IMR-90 (cell line): ENCODE measurements at regions not wholly inside any gene's neighbourhood (a gene's known extent, or its start where the extent isn't known, plus 50 kb on each side); places are given as distances from the start of the nearest gene placed in this dataset.

Source experiments
- ATAC-seq: fragments of 200-7000 bp; cut with Tn5 transposase; 2 replicates; pipeline ENCODE4 v1.9.1; 2020; ENCODE audit warnings: low read depth, mild to moderate bottlenecking, moderate library complexity
- BruUV-seq: library from RNA; stranded (reverse); fragments of 400-500 nt; replicated peaks from 2 replicates; lab custom pipeline; 2021; lab: Mats Ljungman, UMichigan
- CTCF ChIA-PET: fragments of 300-600 bp; formaldehyde crosslinking; extraction: SDS; loops from one replicate; lab custom pipeline; 2021; ENCODE audit warnings: antibody characterized with exemption; lab: Yijun Ruan, JAX
- POLR2A ChIA-PET: fragments of 300-600 bp; sonication (Branson Sonifier 250); formaldehyde crosslinking; loops from one replicate; lab custom pipeline; 2022; ENCODE audit warnings: antibody characterized with exemption; ENCODE audit not compliant: unreplicated experiment; lab: Charles Lee
- DNase-seq: peaks from one replicate; pipeline ENCODE4 v3.0.0; 2013
- H2AFZ ChIP-seq: replicated peaks from 2 replicates; pipeline ENCODE3; 2013; ENCODE audit warnings: low read length, mild to moderate bottlenecking; ENCODE audit not compliant: poor library complexity
- H2AK5ac ChIP-seq: 2 replicates; pipeline ENCODE4 v1.6.1; 2013; ENCODE audit warnings: low read depth, low read length, inconsistent platforms
- H2AK9ac ChIP-seq: replicated peaks from 2 replicates; pipeline ENCODE3; 2013; ENCODE audit warnings: mild to moderate bottlenecking, low read depth, low read length, moderate library complexity; ENCODE audit not compliant: poor library complexity
- H2BK120ac ChIP-seq: 2 replicates; pipeline ENCODE4 v1.6.1; 2013; ENCODE audit warnings: low read depth, low read length, inconsistent platforms
- H2BK15ac ChIP-seq: 3 replicates; pipeline ENCODE4 v1.6.1; 2013; ENCODE audit warnings: low read depth, low read length, inconsistent platforms
- H2BK20ac ChIP-seq: 2 replicates; pipeline ENCODE4 v1.6.1; 2013; ENCODE audit warnings: low read depth, mild to moderate bottlenecking, inconsistent platforms, low read length, moderate library complexity
- H2BK5ac ChIP-seq: 2 replicates; pipeline ENCODE4 v1.6.1; 2013; ENCODE audit warnings: mild to moderate bottlenecking, low read depth, low read length, inconsistent platforms; ENCODE audit not compliant: poor library complexity, severe bottlenecking
- H3K14ac ChIP-seq: replicated peaks from 2 replicates; pipeline ENCODE4 v1.6.1; 2013; ENCODE audit warnings: low read depth, low read length, inconsistent platforms
- H3K18ac ChIP-seq: 2 replicates; pipeline ENCODE4 v1.6.1; 2013; ENCODE audit warnings: low read depth, low read length, control low read depth
- H3K23ac ChIP-seq: 2 replicates; pipeline ENCODE4 v1.6.1; 2013; ENCODE audit warnings: low read depth, low read length, inconsistent platforms
- H3K27ac ChIP-seq: 2 replicates; pipeline ENCODE4 v1.5.1; 2013; ENCODE audit warnings: mild to moderate bottlenecking, control low read depth, low read length; ENCODE audit not compliant: insufficient read depth
- H3K27me3 ChIP-seq: 2 replicates; pipeline ENCODE4 v1.6.1; 2013; ENCODE audit warnings: low read length; ENCODE audit not compliant: control insufficient read depth, insufficient read depth
- H3K36me3 ChIP-seq: 2 replicates; pipeline ENCODE4 v1.6.1; 2013; ENCODE audit warnings: low read length, mixed read lengths; ENCODE audit not compliant: control insufficient read depth, insufficient read depth
- H3K4ac ChIP-seq: 2 replicates; pipeline ENCODE4 v1.6.1; 2013; ENCODE audit warnings: low read depth, low read length, inconsistent platforms
- H3K4me1 ChIP-seq: 2 replicates; pipeline ENCODE4 v1.6.1; 2013; ENCODE audit warnings: low read length, mixed read lengths; ENCODE audit not compliant: control insufficient read depth, insufficient read depth
- H3K4me2 ChIP-seq: 2 replicates; pipeline ENCODE4 v1.6.1; 2013; ENCODE audit warnings: low read depth, mild to moderate bottlenecking, control low read depth, low read length, moderate library complexity
- H3K4me3 ChIP-seq: 2 replicates; pipeline ENCODE4 v1.5.1; 2013; ENCODE audit warnings: low read depth, mild to moderate bottlenecking, control low read depth, low read length, moderate library complexity; ENCODE audit not compliant: insufficient read depth
- H3K56ac ChIP-seq: 2 replicates; pipeline ENCODE4 v1.6.1; 2013; ENCODE audit warnings: low read length, inconsistent platforms; ENCODE audit not compliant: insufficient read depth; ENCODE audit errors: extremely low read depth
- H3K79me1 ChIP-seq, 2 experiments: 2 replicates each; pipeline ENCODE4 v1.6.1; 2013; ENCODE audit warnings: low read length in 2 of 2, inconsistent platforms in 1 of 2, low read depth in 1 of 2
- H3K9ac ChIP-seq: 2 replicates; pipeline ENCODE4 v1.6.1; 2013; ENCODE audit warnings: low read depth, low read length, control low read depth
- H3K9me1 ChIP-seq: 2 replicates; pipeline ENCODE4 v1.6.1; 2013; ENCODE audit warnings: low read length, inconsistent platforms; ENCODE audit not compliant: insufficient read depth
- H3K9me3 ChIP-seq: 2 replicates; pipeline ENCODE4 v1.6.1; 2013; ENCODE audit warnings: low read length; ENCODE audit not compliant: control insufficient read depth, insufficient read depth
- H4K20me1 ChIP-seq: 2 replicates; pipeline ENCODE4 v1.6.1; 2013; ENCODE audit warnings: low read length, inconsistent platforms; ENCODE audit not compliant: insufficient read depth
- H4K5ac ChIP-seq: 2 replicates; pipeline ENCODE4 v1.6.1; 2013; ENCODE audit warnings: mild to moderate bottlenecking, low read depth, low read length, control low read depth
- H4K8ac ChIP-seq, 2 experiments: 2 replicates each; pipeline ENCODE4 v1.6.1; 2013; ENCODE audit warnings: low read depth in 2 of 2, low read length in 2 of 2, control low read depth in 1 of 2, inconsistent platforms in 1 of 2
- H4K91ac ChIP-seq: 2 replicates; pipeline ENCODE4 v1.6.1; 2013; ENCODE audit warnings: low read depth, low read length, inconsistent platforms; ENCODE audit not compliant: insufficient read depth
- CTCF ChIP-seq: conservative IDR thresholded peaks from 2 replicates; pipeline ENCODE4 v1.5.1; 2012; ENCODE audit warnings: mild to moderate bottlenecking, low read depth, low read length, improper control_type of control experiment
- FOS ChIP-seq: fragments of 150-350 bp; IDR thresholded peaks from 2 replicates; pipeline ENCODE4 v1.6.1; 2016; ENCODE audit warnings: low read depth, low read length
- MAFK ChIP-seq: IDR thresholded peaks from 2 replicates; pipeline ENCODE4 v1.6.1; 2012; ENCODE audit warnings: low read depth, low read length, improper control_type of control experiment
- MAZ ChIP-seq: IDR thresholded peaks from 2 replicates; pipeline ENCODE4 v1.6.1; 2012; ENCODE audit warnings: low read depth, mild to moderate bottlenecking, low read length, improper control_type of control experiment, moderate library complexity, borderline replicate concordance
- POLR2A ChIP-seq: IDR thresholded peaks from 2 replicates; pipeline ENCODE4 v1.6.1; 2012; ENCODE audit warnings: mild to moderate bottlenecking, low read depth, low read length
- RAD21 ChIP-seq: IDR thresholded peaks from 2 replicates; pipeline ENCODE4 v1.6.1; 2012; ENCODE audit warnings: low read length, improper control_type of control experiment
- RCOR1 ChIP-seq: IDR thresholded peaks from 2 replicates; pipeline ENCODE4 v1.6.1; 2012; ENCODE audit warnings: mild to moderate bottlenecking, low read length, improper control_type of control experiment; ENCODE audit not compliant: insufficient replicate concordance
- SMC3 ChIP-seq: fragments of 150-350 bp; IDR thresholded peaks from 2 replicates; pipeline ENCODE4 v1.6.1; 2016; ENCODE audit warnings: low read depth, mild to moderate bottlenecking, antibody characterized with exemption, low read length, moderate library complexity
- USF2 ChIP-seq: fragments of 150-350 bp; IDR thresholded peaks from 2 replicates; pipeline ENCODE4 v1.6.1; 2017; ENCODE audit warnings: mild to moderate bottlenecking, antibody characterized with exemption, low read length, low read depth
- WGBS, 2 experiments: methylation state at CpG; one replicate each; pipeline versions ENCODE4 v1.1.5 to v1.1.7; 2013; ENCODE audit warnings: missing lambda C conversion rate in 2 of 2; ENCODE audit not compliant: insufficient read length in 1 of 2; ENCODE audit errors: extremely low coverage in 2 of 2; 5-methylcytosine and 5-hydroxymethylcytosine counted together
- dilution Hi-C: fragments of 300-500 bp; cut with HindIII; formaldehyde crosslinking; loops from one replicate; pipeline ENCODE4 v1.14.3; 2018; ENCODE audit warnings: low sequenced_read_pairs; ENCODE audit not compliant: unreplicated experiment
- in situ Hi-C: fragments of 300-500 bp; cut with MboI; formaldehyde crosslinking; loops from 3 replicates; pipeline ENCODE4 v1.14.3; 2019; ENCODE audit warnings: low sequenced_read_pairs, inconsistent platforms, mixed read lengths
- intact Hi-C: fragments of 100-400 bp; cut with micrococcal nuclease; formaldehyde crosslinking; loops from 2 replicates; pipeline ENCODE4 v1.10.0; 2022

GRCh38 chr10:83127942-83128575 is 1011.2 kb upstream of the GHITM start:
- Histone ChIP-seq H3K27ac (no peak overlapping the region), H2BK20ac (no peak overlapping the region), H3K36me3 (no peaks in the 10 kb centered on the region), H2BK120ac (no peak overlapping the region), H4K5ac (no peak overlapping the region), H2AK9ac (no peak overlapping the region), H2BK5ac (no peak overlapping the region), H2BK15ac (no peak overlapping the region), H3K23ac (no peak overlapping the region), H3K56ac (no peak overlapping the region), H3K9me1 (no peaks in the 10 kb centered on the region), H3K4me2 (no peak overlapping the region), H3K9me3 (no peaks in the 10 kb centered on the region; the same call in 1 of the 2 replicates), H3K9ac (no peak overlapping the region), H2AK5ac (no peak overlapping the region), H4K91ac (no peak overlapping the region), H4K8ac (no peak overlapping the region), H3K27me3 (no peaks in the 10 kb centered on the region), H3K4ac (no peak overlapping the region), H3K79me1 (no peaks in the 10 kb centered on the region), H2AFZ (no peak overlapping the region), H3K4me1 (no peaks in the 10 kb centered on the region), H4K20me1 (no peaks in the 10 kb centered on the region), H3K4me3 (no peak overlapping the region), H3K18ac (no peak overlapping the region), H3K14ac (no peak overlapping the region)
- ChIA-PET CTCF (no interaction called here), POLR2A (no interaction called here)
- no peak for DNase-seq
- in situ Hi-C loops (no loop called here), dilution Hi-C loops (no loop called here), intact Hi-C loops (no loop called here)
- BruUV-seq: no TSS peak
- no peak for ATAC-seq
- no CpG with 5 or more reads among the region's 6 CpGs for WGBS, 2 experiments
- TF ChIP-seq USF2: no peak
- no peak for TF ChIP-seq RAD21
- no peak for TF ChIP-seq FOS
- TF ChIP-seq CTCF: no peak
- no peak for TF ChIP-seq POLR2A
- no peak for TF ChIP-seq RCOR1
- TF ChIP-seq MAZ: no peak
- no peak for TF ChIP-seq SMC3
- TF ChIP-seq MAFK: no peak
